ENCODE measurements at regions not wholly inside any gene's neighbourhood (a gene's known extent, or its start where the extent isn't known, plus 50 kb on each side); places are given as distances from the start of the nearest gene placed in this dataset.
A peak's percentile ranks its signal among the peaks of the same experiment; 100 is the strongest.
"Not testable (repeated sequence)": the region's sequence is repeated elsewhere in the genome, so short reads cannot be mapped to it uniquely, and the experiment has no call there.

DNA sequence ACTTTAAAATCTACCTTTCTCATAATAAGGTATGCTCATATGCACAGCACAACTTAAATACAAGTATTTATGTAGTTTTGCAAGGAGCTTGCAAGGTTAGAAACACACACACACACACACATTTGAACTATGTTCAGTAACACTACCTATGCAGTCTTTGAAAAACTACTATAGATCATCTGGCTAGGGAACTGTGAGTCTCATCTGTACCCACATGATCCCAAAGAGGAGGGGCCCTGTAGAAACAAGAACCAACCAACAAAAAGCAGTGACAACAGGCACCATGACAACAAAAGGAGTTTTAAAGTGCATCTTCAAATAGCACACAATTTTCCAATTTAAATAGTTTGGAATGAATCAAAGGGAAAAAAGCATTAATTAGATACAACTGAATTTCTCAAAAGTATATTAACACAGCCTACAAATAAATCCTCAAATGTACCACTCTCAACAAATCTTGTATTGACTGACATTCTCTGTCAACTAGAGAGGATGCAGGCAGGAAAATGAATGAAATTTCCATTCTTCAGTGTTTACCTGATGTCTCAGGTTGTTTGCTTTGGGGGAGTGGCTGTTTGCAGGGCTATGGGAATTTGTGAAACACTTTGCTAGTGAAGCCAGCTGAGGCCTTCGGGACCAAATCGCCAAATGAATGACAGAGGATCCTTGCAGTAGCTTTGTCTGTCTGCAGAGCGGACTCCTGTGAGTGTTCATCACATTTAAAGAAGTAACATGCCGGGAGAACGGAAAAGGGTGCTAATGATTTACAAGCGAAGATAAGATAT lies 297.6 kb downstream of the BCL2L11 start:
- H3K36me3 ChIP-seq (replicated peaks; ENCODE audit: insufficient read depth, low read depth); H4K20me1 ChIP-seq (ENCODE audit: insufficient read depth, poor library complexity, severe bottlenecking); H3K9me3 ChIP-seq (ENCODE audit: low read depth); H3K79me2 ChIP-seq; DNase-seq (ENCODE audit: low spot score); H3K27me3 ChIP-seq; H2AFZ ChIP-seq; H3K4me3 ChIP-seq; H3K9me2 ChIP-seq (replicated peaks; ENCODE audit: insufficient read depth); H3K27ac ChIP-seq: not testable (repeated sequence)
- Histone ChIP-seq H3K4me1 (ENCODE audit: insufficient read depth) (peaks cover 13% of the 10 kb centered on the region), H3K4me2 (peak overlapping the region; percentile 16)
- 31% methylated on average over 3 of the region's 6 CpGs for WGBS (ENCODE audit: low lambda C conversion rate, missing lambda C conversion rate)

DNA sequence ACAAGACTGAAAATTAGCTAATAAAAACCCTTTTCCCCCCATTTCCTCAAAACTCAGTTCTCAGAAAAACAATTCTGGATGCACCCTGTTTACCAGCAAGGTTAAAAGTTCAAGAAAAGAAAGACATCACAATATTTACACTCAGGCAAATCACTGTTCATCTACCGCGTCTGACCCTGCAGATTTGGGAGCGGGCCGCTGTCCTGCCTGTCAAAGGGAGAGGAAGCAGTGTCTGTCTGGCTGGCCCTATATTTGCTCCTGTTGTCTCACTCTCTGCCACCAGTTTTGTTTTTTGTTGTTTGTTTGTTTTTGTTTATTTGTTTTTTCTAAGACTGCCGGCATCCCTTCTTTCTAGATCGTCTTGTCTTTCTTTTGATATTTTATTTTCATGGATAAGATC lies 299.4 kb downstream of the BCL2L11 start:
- not testable (repeated sequence) for H3K36me3 ChIP-seq (replicated peaks; ENCODE audit: insufficient read depth, low read depth); H3K79me2 ChIP-seq; DNase-seq (ENCODE audit: low spot score); H2AFZ ChIP-seq; H3K4me2 ChIP-seq; H3K9me3 ChIP-seq (ENCODE audit: low read depth); H3K4me3 ChIP-seq; H4K20me1 ChIP-seq (ENCODE audit: insufficient read depth, poor library complexity, severe bottlenecking); H3K27me3 ChIP-seq; H3K27ac ChIP-seq; H3K9me2 ChIP-seq (replicated peaks; ENCODE audit: insufficient read depth)
- peaks cover 13% of the 10 kb centered on the region for H3K4me1 ChIP-seq (ENCODE audit: insufficient read depth)
- 82% methylated on average over 4 of the region's 6 CpGs for WGBS (ENCODE audit: low lambda C conversion rate, missing lambda C conversion rate)

- DNase-seq (ENCODE audit: low spot score); H3K4me3 ChIP-seq; H2AFZ ChIP-seq; H4K20me1 ChIP-seq (ENCODE audit: insufficient read depth, poor library complexity, severe bottlenecking); H3K9me3 ChIP-seq (ENCODE audit: low read depth); H3K9me2 ChIP-seq (replicated peaks; ENCODE audit: insufficient read depth); H3K27ac ChIP-seq; H3K36me3 ChIP-seq (replicated peaks; ENCODE audit: insufficient read depth, low read depth); H3K27me3 ChIP-seq; H3K4me2 ChIP-seq; H3K79me2 ChIP-seq: not testable (repeated sequence)
- 74% methylated on average over 3 of the region's 3 CpGs for WGBS (ENCODE audit: low lambda C conversion rate, missing lambda C conversion rate)
- H3K4me1 ChIP-seq (ENCODE audit: insufficient read depth) = peaks cover 13% of the 10 kb centered on the region
Measured at GRCh38 chr2:111420835-111421234, 300.1 kb downstream of the BCL2L11 start.

GRCh38 chr2:111421949-111422348 lies 301.2 kb downstream of the BCL2L11 start:
- H3K9me3 ChIP-seq (ENCODE audit: low read depth); H3K27ac ChIP-seq; H3K9me2 ChIP-seq (replicated peaks; ENCODE audit: insufficient read depth); H3K4me3 ChIP-seq; H3K4me1 ChIP-seq (ENCODE audit: insufficient read depth); H4K20me1 ChIP-seq (ENCODE audit: insufficient read depth, poor library complexity, severe bottlenecking); H3K4me2 ChIP-seq; H2AFZ ChIP-seq; DNase-seq (ENCODE audit: low spot score); H3K27me3 ChIP-seq; H3K36me3 ChIP-seq (replicated peaks; ENCODE audit: insufficient read depth, low read depth); H3K79me2 ChIP-seq: not testable (repeated sequence)
- 90% methylated on average over 6 of the region's 6 CpGs for WGBS (ENCODE audit: low lambda C conversion rate, missing lambda C conversion rate)

DNA sequence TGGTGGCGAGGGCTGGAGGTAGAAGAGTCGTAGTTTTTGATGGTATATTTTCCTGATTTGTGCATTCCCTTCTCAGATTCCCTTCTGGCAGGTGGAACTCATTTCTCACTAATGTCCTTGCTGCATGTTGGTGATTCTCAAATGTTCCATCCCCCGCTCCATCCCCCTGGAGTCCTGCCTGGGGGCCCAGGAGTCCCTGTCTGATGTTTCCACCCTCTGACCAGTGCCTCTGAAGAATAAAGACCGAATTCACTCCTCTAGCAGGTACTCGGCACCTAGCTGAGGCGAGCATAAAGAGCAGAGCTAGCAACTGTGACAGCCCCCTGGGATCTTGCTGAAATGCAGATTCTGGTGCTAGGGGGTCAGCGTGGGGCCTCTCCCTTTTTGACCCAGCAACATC lies 301.8 kb downstream of the BCL2L11 start:
- H3K4me2 ChIP-seq = not testable (repeated sequence)

GRCh38 chr2:111423184-111423583 lies 302.5 kb downstream of the BCL2L11 start:
- H3K4me2 ChIP-seq; H2AFZ ChIP-seq; H3K9me3 ChIP-seq (ENCODE audit: low read depth); DNase-seq (ENCODE audit: low spot score); H3K36me3 ChIP-seq (replicated peaks; ENCODE audit: insufficient read depth, low read depth); H3K9me2 ChIP-seq (replicated peaks; ENCODE audit: insufficient read depth); H3K4me1 ChIP-seq (ENCODE audit: insufficient read depth); H3K4me3 ChIP-seq; H4K20me1 ChIP-seq (ENCODE audit: insufficient read depth, poor library complexity, severe bottlenecking); H3K79me2 ChIP-seq; H3K27ac ChIP-seq; H3K27me3 ChIP-seq: not testable (repeated sequence)
- WGBS (ENCODE audit: low lambda C conversion rate, missing lambda C conversion rate) = 97% methylated on average over 4 of the region's 7 CpGs

More for the DNA sequence above, 301.8 kb downstream of the BCL2L11 start:
- H4K20me1 ChIP-seq (ENCODE audit: insufficient read depth, poor library complexity, severe bottlenecking); H3K27ac ChIP-seq; H3K9me3 ChIP-seq (ENCODE audit: low read depth); H3K4me3 ChIP-seq; H3K4me1 ChIP-seq (ENCODE audit: insufficient read depth); DNase-seq (ENCODE audit: low spot score); H2AFZ ChIP-seq; H3K9me2 ChIP-seq (replicated peaks; ENCODE audit: insufficient read depth); H3K27me3 ChIP-seq; H3K79me2 ChIP-seq; H3K36me3 ChIP-seq (replicated peaks; ENCODE audit: insufficient read depth, low read depth): not testable (repeated sequence)
- 90% methylated on average over 7 of the region's 7 CpGs for WGBS (ENCODE audit: low lambda C conversion rate, missing lambda C conversion rate)

GRCh38 chr2:111424176-111424575 lies 303.5 kb downstream of the BCL2L11 start:
- not testable (repeated sequence) for H3K79me2 ChIP-seq; DNase-seq (ENCODE audit: low spot score)
- 80% methylated on average over 2 of the region's 6 CpGs for WGBS (ENCODE audit: low lambda C conversion rate, missing lambda C conversion rate)

DNA sequence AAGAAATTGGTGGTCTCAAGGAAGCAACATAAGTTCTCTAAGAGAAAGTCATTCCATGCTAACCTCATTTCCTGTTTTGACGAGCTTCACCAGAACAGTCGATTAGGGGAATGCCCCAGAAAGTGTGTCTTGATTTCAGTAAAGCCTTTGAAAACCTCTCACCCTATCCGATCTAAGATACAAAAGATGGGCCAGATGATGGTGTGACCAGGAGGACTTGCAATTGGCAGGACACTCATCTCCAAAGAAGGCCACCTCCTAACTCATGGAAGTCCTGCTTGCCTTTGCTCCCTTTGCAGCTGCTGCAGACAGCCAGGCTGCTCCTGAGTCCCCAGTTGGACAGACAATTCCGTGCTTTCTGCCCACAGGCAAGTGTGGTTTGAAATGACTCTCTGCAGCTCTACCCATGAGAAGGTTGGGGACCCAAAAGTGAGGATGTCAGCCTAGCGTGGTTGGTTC lies 304.2 kb downstream of the BCL2L11 start:
- H3K4me2 ChIP-seq; H4K20me1 ChIP-seq (ENCODE audit: insufficient read depth, poor library complexity, severe bottlenecking); H3K27me3 ChIP-seq; H3K9me2 ChIP-seq (replicated peaks; ENCODE audit: insufficient read depth); H3K27ac ChIP-seq; H3K9me3 ChIP-seq (ENCODE audit: low read depth); DNase-seq (ENCODE audit: low spot score); H3K4me1 ChIP-seq (ENCODE audit: insufficient read depth); H3K79me2 ChIP-seq; H2AFZ ChIP-seq; H3K36me3 ChIP-seq (replicated peaks; ENCODE audit: insufficient read depth, low read depth); H3K4me3 ChIP-seq: not testable (repeated sequence)
- WGBS (ENCODE audit: low lambda C conversion rate, missing lambda C conversion rate) = 100% methylated on average over 3 of the region's 5 CpGs

More at GRCh38 chr2:111424176-111424575, 303.5 kb downstream of the BCL2L11 start:
- H3K4me3 ChIP-seq; H3K9me2 ChIP-seq (replicated peaks; ENCODE audit: insufficient read depth); H3K27ac ChIP-seq; H3K36me3 ChIP-seq (replicated peaks; ENCODE audit: insufficient read depth, low read depth); H3K4me2 ChIP-seq; H4K20me1 ChIP-seq (ENCODE audit: insufficient read depth, poor library complexity, severe bottlenecking); H3K4me1 ChIP-seq (ENCODE audit: insufficient read depth); H3K27me3 ChIP-seq; H3K9me3 ChIP-seq (ENCODE audit: low read depth); H2AFZ ChIP-seq: not testable (repeated sequence)

DNA sequence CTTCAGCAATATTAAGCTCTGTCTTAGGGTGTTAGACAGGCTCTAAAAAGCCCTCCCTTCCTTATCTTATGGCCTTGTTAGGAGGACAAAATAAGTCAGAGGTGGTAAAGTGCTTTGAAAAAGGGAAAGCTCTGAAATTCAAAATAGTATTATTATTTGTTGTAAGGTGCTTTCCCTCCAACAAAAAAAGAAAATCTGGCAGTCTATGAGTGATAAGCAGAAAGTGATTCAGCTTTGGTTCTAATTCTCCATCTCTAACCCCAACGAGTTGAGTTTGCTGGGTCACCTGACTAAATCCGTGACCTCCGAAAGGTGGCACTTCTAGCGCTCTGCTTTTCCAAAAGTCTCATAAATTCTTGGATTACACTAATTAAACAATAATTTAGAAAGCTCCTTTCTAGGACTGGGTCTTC lies 305.1 kb downstream of the BCL2L11 start:
- not testable (repeated sequence) for H3K27ac ChIP-seq; H3K9me2 ChIP-seq (replicated peaks; ENCODE audit: insufficient read depth); H3K36me3 ChIP-seq (replicated peaks; ENCODE audit: insufficient read depth, low read depth); H3K79me2 ChIP-seq; H3K4me2 ChIP-seq; H3K9me3 ChIP-seq (ENCODE audit: low read depth); H3K4me1 ChIP-seq (ENCODE audit: insufficient read depth); H4K20me1 ChIP-seq (ENCODE audit: insufficient read depth, poor library complexity, severe bottlenecking); H2AFZ ChIP-seq; H3K4me3 ChIP-seq; H3K27me3 ChIP-seq; DNase-seq (ENCODE audit: low spot score)
- WGBS (ENCODE audit: low lambda C conversion rate, missing lambda C conversion rate) = 96% methylated on average over 4 of the region's 4 CpGs
